A549 (cell line): ENCODE measurements at regions not wholly inside any gene's neighbourhood (a gene's known extent, or its start where the extent isn't known, plus 50 kb on each side); places are given as distances from the start of the nearest gene placed in this dataset.

Experiments used
- ATAC-seq, 2 experiments: fragments of 200-7000 bp in 1 of 2; fragments of >200 bp in 1 of 2; cut with Nextera tagmentation in 1 of 2; cut with Tn5 transposase in 1 of 2; 3 replicates each; pipeline versions ENCODE4 v1.8.0 to v1.9.1; 2018 to 2020; ENCODE audit warnings: mild to moderate bottlenecking in 1 of 2, moderate library complexity in 1 of 2
- CTCF ChIA-PET: fragments of 300-600 bp; sonication (Branson Sonifier 250); formaldehyde crosslinking; extraction: SDS; loops from one replicate; lab custom pipeline; 2021; ENCODE audit warnings: antibody characterized with exemption, inconsistent platforms; lab: Yijun Ruan, JAX
- POLR2A ChIA-PET: fragments of 350-600 bp; formaldehyde crosslinking; extraction: SDS; loops from one replicate; lab custom pipeline; 2021; ENCODE audit warnings: antibody characterized with exemption, inconsistent platforms; lab: Yijun Ruan, JAX
- DNase-seq, 2 experiments: peaks; one replicate each; pipeline versions ENCODE4 v3.0.0 to v3.0.0-alpha.2; 2011 to 2016; ENCODE audit warnings: low read depth in 1 of 2, low spot score in 1 of 2
- FAIRE-seq: peaks from 2 replicates; lab custom pipeline; 2011; peaks lifted over from hg19 to GRCh38; lab: Jason Lieb, UNC
- H3K27ac ChIP-seq, 2 experiments: fragments of >200 bp; sonication (Bioruptor Twin); formaldehyde crosslinking; 3 replicates each; pipeline ENCODE4 v1.5.1; 2016 to 2017
- H3K4me1 ChIP-seq: fragments of >200 bp; sonication (Bioruptor Twin); formaldehyde crosslinking; 3 replicates; pipeline ENCODE4 v1.6.1; 2016
- H3K4me2 ChIP-seq: fragments of >200 bp; sonication (Bioruptor Twin); formaldehyde crosslinking; 3 replicates; pipeline ENCODE4 v1.6.1; 2016
- H3K4me3 ChIP-seq: fragments of >200 bp; sonication (Bioruptor Twin); formaldehyde crosslinking; 3 replicates; pipeline ENCODE4 v1.5.1; 2016
- H3K9me3 ChIP-seq: fragments of >200 bp; sonication (Bioruptor Twin); formaldehyde crosslinking; 3 replicates; pipeline ENCODE4 v1.6.1; 2016
- BHLHE40 ChIP-seq: IDR thresholded peaks from 2 replicates; pipeline ENCODE4 v1.6.1; 2012; ENCODE audit warnings: low read depth, low read length, inconsistent platforms
- CEBPB ChIP-seq, 2 experiments: fragments of >200 bp in 1 of 2; sonication (Bioruptor Twin) in 1 of 2; formaldehyde crosslinking in 1 of 2; IDR thresholded peaks; 2 replicates each; pipeline ENCODE4 v1.6.1; 2012 to 2016
- CHD2 ChIP-seq: fragments of 150-350 bp; IDR thresholded peaks from 2 replicates; pipeline ENCODE4 v1.6.1; 2014; ENCODE audit warnings: low read length; ENCODE audit not compliant: partially characterized antibody
- CTCF ChIP-seq: fragments of >200 bp; sonication (Bioruptor Twin); formaldehyde crosslinking; IDR thresholded peaks from 3 replicates; pipeline ENCODE4 v1.5.1; 2016
- EHF ChIP-seq: fragments of 250-450 bp; sonication (Bioruptor Pico); IDR thresholded peaks from 2 replicates; pipeline ENCODE4 v1.5.0; 2020; ENCODE audit warnings: mild to moderate bottlenecking
- ELK1 ChIP-seq: fragments of 150-350 bp; IDR thresholded peaks from 2 replicates; pipeline ENCODE4 v1.6.1; 2014; ENCODE audit warnings: low read depth, mild to moderate bottlenecking, low read length
- GATA3 ChIP-seq: IDR thresholded peaks from 2 replicates; pipeline ENCODE4 v1.6.1; 2012; ENCODE audit warnings: borderline replicate concordance
- NFE2L2 ChIP-seq: fragments of 150-350 bp; conservative IDR thresholded peaks from 2 replicates; pipeline ENCODE4 v1.6.1; 2014; ENCODE audit warnings: low read length
- NPAS2 ChIP-seq: fragments of 250-450 bp; sonication (Bioruptor Pico); IDR thresholded peaks from 2 replicates; pipeline ENCODE4 v1.8.0; 2022; ENCODE audit warnings: mild to moderate bottlenecking, moderate library complexity, borderline replicate concordance
- RCOR1 ChIP-seq: fragments of 150-350 bp; IDR thresholded peaks from 2 replicates; pipeline ENCODE4 v1.6.1; 2014; ENCODE audit warnings: antibody characterized with exemption, low read length, low read depth
- WGBS: methylation state at CpG from one replicate; pipeline ENCODE4 v1.1.6; 2017; ENCODE audit errors: missing lambda C conversion rate; 5-methylcytosine and 5-hydroxymethylcytosine counted together
- TF ChIP-seq, protein P1 (sequence below): IDR thresholded peaks from 2 replicates; pipeline ENCODE4 v1.6.1; 2012; ENCODE audit warnings: low read depth, borderline replicate concordance
- TF ChIP-seq, protein P2 (sequence below): fragments of 200-600 bp; sonication (generic); IDR thresholded peaks from 2 replicates; pipeline ENCODE4 v1.6.1; 2016; ENCODE audit warnings: antibody characterized with exemption, mild to moderate bottlenecking, moderate library complexity
- TF ChIP-seq, protein P3 (sequence below): fragments of 250-450 bp; sonication (Bioruptor Pico); IDR thresholded peaks from 2 replicates; pipeline ENCODE4 v1.5.0; 2020; ENCODE audit warnings: low read depth, mild to moderate bottlenecking, moderate library complexity

DNA sequence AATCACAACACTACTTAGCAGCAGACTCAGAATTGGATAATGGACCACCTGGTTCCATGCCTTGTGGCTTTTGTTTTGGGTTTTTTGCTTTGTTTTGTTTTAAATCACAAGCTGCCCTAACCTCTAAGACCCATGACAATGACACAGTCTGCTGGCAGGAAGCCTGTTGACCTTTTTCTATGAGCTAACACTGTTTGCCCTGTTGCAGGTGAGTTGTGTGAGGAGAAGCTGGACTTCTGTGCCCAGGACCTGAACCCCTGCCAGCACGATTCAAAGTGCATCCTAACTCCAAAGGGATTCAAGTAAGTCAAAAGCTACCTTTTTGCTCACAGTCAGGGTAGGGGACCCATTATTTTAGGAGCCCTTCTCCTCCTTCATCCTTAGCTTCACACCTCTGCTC lies 110.8 kb upstream of the PACRGL start (continued):
- TF ChIP-seq CTCF (no peak), NPAS2 (CRISPR knock-in tag) (no peak)

DNA sequence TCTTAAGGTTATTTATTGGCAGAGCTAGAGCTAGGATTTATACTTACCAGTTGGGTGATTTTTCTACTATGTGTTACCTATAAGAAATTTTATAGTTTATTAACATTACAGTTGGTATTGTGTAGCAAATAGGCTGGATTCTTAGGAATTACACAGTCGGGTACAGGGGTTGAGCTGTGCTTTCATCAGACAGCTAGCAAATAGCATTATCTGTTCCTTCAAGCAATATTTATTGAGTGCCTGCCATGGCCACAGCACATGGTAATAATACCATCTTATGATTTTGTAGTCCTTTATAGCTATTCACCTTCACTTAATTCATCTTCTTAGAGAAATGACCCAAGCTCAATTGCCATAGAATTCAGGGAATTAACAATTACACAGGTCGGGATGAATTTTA lies 109.4 kb upstream of the PACRGL start:
- Histone ChIP-seq H3K27ac (no peak overlapping the region), H3K9me3 (no peaks in the 10 kb centered on the region), H3K4me3 (no peak overlapping the region), H3K4me1 (no peaks in the 10 kb centered on the region), H3K4me2 (no peak overlapping the region)
- ChIA-PET POLR2A (no interaction called here), CTCF (no interaction called here)
- no peak for ATAC-seq
- WGBS = 3% methylated on average over 2 of the region's 2 CpGs
- TF ChIP-seq, protein P1, sequence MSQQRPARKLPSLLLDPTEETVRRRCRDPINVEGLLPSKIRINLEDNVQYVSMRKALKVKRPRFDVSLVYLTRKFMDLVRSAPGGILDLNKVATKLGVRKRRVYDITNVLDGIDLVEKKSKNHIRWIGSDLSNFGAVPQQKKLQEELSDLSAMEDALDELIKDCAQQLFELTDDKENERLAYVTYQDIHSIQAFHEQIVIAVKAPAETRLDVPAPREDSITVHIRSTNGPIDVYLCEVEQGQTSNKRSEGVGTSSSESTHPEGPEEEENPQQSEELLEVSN = no peak
- TF ChIP-seq CEBPB (IDR thresholded peaks at IDR 0.05) = no peak
- no peak for TF ChIP-seq NFE2L2
- no peak for TF ChIP-seq EHF (CRISPR knock-in tag)
- TF ChIP-seq GATA3 = no peak
- DNase-seq = no peak
- no peak for FAIRE-seq

DNA sequence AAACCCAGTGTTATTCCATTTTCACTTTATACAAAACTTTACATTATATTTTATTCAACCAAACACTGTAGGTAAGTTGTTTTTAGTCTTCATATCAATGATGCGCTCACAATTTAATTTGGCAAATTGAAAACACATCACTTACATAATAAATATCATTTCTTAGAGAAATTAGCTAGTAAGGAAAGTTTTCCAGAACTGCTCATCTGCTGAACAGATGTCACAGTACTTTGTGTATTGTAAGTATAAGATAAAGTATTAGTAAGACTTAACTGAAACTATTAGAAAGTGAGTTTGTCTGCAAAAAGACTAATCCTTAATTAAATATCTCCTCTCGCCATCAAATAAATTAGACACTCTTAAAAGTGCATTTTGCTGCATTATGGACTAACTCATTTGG lies 108.7 kb upstream of the PACRGL start:
- no peaks in the 10 kb centered on the region for H3K4me1 ChIP-seq
- no peak for ATAC-seq
- DNase-seq = no peak
- H3K27ac ChIP-seq = no peak overlapping the region
- ChIA-PET POLR2A (no interaction called here), CTCF (no interaction called here)
- WGBS = 0% methylated on average over 2 of the region's 2 CpGs
- H3K9me3 ChIP-seq = no peaks in the 10 kb centered on the region
- TF ChIP-seq, protein P2, sequence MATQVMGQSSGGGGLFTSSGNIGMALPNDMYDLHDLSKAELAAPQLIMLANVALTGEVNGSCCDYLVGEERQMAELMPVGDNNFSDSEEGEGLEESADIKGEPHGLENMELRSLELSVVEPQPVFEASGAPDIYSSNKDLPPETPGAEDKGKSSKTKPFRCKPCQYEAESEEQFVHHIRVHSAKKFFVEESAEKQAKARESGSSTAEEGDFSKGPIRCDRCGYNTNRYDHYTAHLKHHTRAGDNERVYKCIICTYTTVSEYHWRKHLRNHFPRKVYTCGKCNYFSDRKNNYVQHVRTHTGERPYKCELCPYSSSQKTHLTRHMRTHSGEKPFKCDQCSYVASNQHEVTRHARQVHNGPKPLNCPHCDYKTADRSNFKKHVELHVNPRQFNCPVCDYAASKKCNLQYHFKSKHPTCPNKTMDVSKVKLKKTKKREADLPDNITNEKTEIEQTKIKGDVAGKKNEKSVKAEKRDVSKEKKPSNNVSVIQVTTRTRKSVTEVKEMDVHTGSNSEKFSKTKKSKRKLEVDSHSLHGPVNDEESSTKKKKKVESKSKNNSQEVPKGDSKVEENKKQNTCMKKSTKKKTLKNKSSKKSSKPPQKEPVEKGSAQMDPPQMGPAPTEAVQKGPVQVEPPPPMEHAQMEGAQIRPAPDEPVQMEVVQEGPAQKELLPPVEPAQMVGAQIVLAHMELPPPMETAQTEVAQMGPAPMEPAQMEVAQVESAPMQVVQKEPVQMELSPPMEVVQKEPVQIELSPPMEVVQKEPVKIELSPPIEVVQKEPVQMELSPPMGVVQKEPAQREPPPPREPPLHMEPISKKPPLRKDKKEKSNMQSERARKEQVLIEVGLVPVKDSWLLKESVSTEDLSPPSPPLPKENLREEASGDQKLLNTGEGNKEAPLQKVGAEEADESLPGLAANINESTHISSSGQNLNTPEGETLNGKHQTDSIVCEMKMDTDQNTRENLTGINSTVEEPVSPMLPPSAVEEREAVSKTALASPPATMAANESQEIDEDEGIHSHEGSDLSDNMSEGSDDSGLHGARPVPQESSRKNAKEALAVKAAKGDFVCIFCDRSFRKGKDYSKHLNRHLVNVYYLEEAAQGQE = no peak
- TF ChIP-seq, protein P3, sequence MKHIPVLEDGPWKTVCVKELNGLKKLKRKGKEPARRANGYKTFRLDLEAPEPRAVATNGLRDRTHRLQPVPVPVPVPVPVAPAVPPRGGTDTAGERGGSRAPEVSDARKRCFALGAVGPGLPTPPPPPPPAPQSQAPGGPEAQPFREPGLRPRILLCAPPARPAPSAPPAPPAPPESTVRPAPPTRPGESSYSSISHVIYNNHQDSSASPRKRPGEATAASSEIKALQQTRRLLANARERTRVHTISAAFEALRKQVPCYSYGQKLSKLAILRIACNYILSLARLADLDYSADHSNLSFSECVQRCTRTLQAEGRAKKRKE (CRISPR knock-in tag) = no peak
- no peak for TF ChIP-seq ELK1
- TF ChIP-seq, protein P1 = no peak
- no peak for TF ChIP-seq BHLHE40
- no peak for TF ChIP-seq RCOR1
- no peak for TF ChIP-seq CHD2
- FAIRE-seq = no peak
- H3K4me3 ChIP-seq = no peak overlapping the region
- H3K4me2 ChIP-seq = no peak overlapping the region
